ENCODE measurements at regions not wholly inside any gene's neighbourhood (a gene's known extent, or its start where the extent isn't known, plus 50 kb on each side); places are given as distances from the start of the nearest gene placed in this dataset.

GRCh38 chr15:46120713-46121112, 485.9 kb downstream of the SQOR start:
- H3K9ac ChIP-seq (ENCODE audit: low read depth, low read length) = no peak overlapping the region
- BruUV-seq (replicated peaks) = no TSS peak
- H2BK120ac ChIP-seq (ENCODE audit: low read depth, low read length) = no peak overlapping the region
- H4K8ac ChIP-seq (ENCODE audit: low read depth in 2 of 2, low read length in 2 of 2) = no peak overlapping the region
- CTCF ChIA-PET = interaction anchor here (1.0 kb wide), 1 partner anchor 10 kb away, joined by 3 read pairs; no protein-coding TSS in a partner anchor
- no peak overlapping the region for H3K23ac ChIP-seq (ENCODE audit: low read depth, low read length)
- POLR2A ChIA-PET (ENCODE audit: unreplicated experiment) = no interaction called here
- no peak overlapping the region for H2AK9ac ChIP-seq (replicated peaks; ENCODE audit: low read depth, low read length, poor library complexity)
- no peak overlapping the region for H2AK5ac ChIP-seq (ENCODE audit: low read depth, low read length)
- no peak overlapping the region for H2BK5ac ChIP-seq (ENCODE audit: low read depth, low read length, poor library complexity, severe bottlenecking)
- H3K14ac ChIP-seq (replicated peaks; ENCODE audit: low read depth, low read length) = no peak overlapping the region
- no peak overlapping the region for H3K27ac ChIP-seq (ENCODE audit: insufficient read depth, low read length)
- no peak overlapping the region for H2BK20ac ChIP-seq (ENCODE audit: low read depth, low read length)
- no peak overlapping the region for H2BK15ac ChIP-seq (ENCODE audit: low read depth, low read length)
- H3K4me1 ChIP-seq (ENCODE audit: control insufficient read depth, insufficient read depth, low read length) = no peaks in the 10 kb centered on the region
- dilution Hi-C loops (cut with HindIII; ENCODE audit: low sequenced_read_pairs, unreplicated experiment) (no loop called here), intact Hi-C loops (cut with micrococcal nuclease) (no loop called here), in situ Hi-C loops (cut with MboI; ENCODE audit: low sequenced_read_pairs) (no loop called here)
- TF ChIP-seq RAD21 (IDR thresholded peaks at IDR 0.05; ENCODE audit: low read length) (no peak), FOS (IDR thresholded peaks at IDR 0.05; ENCODE audit: low read depth, low read length) (no peak), MXI1 (IDR thresholded peaks at IDR 0.05; ENCODE audit: borderline replicate concordance, low read depth, low read length) (no peak), POLR2A (IDR thresholded peaks at IDR 0.05; ENCODE audit: low read depth, low read length) (no peak), ELK1 (IDR thresholded peaks at IDR 0.05; ENCODE audit: borderline replicate concordance, low read depth, low read length) (no peak), RFX5 (IDR thresholded peaks at IDR 0.05; ENCODE audit: low read depth, low read length) (no peak), CTCF (conservative IDR thresholded peaks at IDR 0.05; ENCODE audit: low read depth, low read length) (no peak)
- H4K91ac ChIP-seq (ENCODE audit: insufficient read depth, low read depth, low read length) = no peak overlapping the region
- WGBS, 2 experiments (ENCODE audit: extremely low coverage in 2 of 2, insufficient read length in 1 of 2) = no CpG with 5 or more reads among the region's 3 CpGs
- no peaks in the 10 kb centered on the region for H3K9me1 ChIP-seq (ENCODE audit: insufficient read depth, low read length)
- H3K4ac ChIP-seq (ENCODE audit: low read depth, low read length) = no peak overlapping the region
- H4K20me1 ChIP-seq (ENCODE audit: insufficient read depth, low read length) = no peaks in the 10 kb centered on the region
- no peak overlapping the region for H3K56ac ChIP-seq (ENCODE audit: extremely low read depth, insufficient read depth, low read length)
- H3K9me3 ChIP-seq (ENCODE audit: control insufficient read depth, insufficient read depth, low read length) = no peaks in the 10 kb centered on the region
- H3K18ac ChIP-seq (ENCODE audit: low read depth, low read length) = no peak overlapping the region
- H4K5ac ChIP-seq (ENCODE audit: low read depth, low read length) = no peak overlapping the region
- H3K4me2 ChIP-seq (ENCODE audit: low read depth, low read length) = no peak overlapping the region
- no peak overlapping the region for H2AFZ ChIP-seq (replicated peaks; ENCODE audit: low read length, poor library complexity)
- H3K79me1 ChIP-seq (ENCODE audit: low read depth in 1 of 2, low read length in 2 of 2) = no peaks in the 10 kb centered on the region
- H3K36me3 ChIP-seq (ENCODE audit: control insufficient read depth, insufficient read depth, low read length) = no peaks in the 10 kb centered on the region
- H3K4me3 ChIP-seq (ENCODE audit: insufficient read depth, low read depth, low read length) = no peak overlapping the region
- H3K27me3 ChIP-seq (ENCODE audit: control insufficient read depth, insufficient read depth, low read length) = no peaks in the 10 kb centered on the region
- no peak for DNase-seq
- no peak for ATAC-seq (ENCODE audit: low read depth)

Data from IMR-90 (cell line).